ENCODE measurements at regions not wholly inside any gene's neighbourhood (a gene's known extent, or its start where the extent isn't known, plus 50 kb on each side); places are given as distances from the start of the nearest gene placed in this dataset.

DNA sequence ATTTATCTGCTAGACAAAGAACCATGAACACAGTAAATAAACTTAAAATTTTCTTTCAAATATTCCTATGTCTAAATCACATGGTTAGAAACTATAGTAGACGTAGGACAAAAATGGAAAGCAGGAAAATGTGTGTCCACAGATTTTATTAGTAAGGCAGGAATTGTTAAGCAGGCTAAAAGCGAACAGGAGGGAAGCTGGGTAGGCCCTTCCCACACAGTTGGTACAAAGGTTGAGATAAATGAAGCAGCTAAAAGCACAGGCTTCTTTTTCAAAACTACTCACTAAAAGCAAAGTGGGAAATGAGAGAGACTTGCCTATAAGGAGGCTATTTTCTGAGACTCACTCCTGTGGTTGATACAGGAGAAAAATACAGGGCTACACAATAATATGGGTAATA is 108.1 kb upstream of the PABPC4L start:
- TF ChIP-seq JUN (IDR thresholded peaks at IDR 0.05): no peak
- TF ChIP-seq POLR2A (IDR thresholded peaks at IDR 0.05; ENCODE audit: low read length): no peak
- TF ChIP-seq, protein P1, sequence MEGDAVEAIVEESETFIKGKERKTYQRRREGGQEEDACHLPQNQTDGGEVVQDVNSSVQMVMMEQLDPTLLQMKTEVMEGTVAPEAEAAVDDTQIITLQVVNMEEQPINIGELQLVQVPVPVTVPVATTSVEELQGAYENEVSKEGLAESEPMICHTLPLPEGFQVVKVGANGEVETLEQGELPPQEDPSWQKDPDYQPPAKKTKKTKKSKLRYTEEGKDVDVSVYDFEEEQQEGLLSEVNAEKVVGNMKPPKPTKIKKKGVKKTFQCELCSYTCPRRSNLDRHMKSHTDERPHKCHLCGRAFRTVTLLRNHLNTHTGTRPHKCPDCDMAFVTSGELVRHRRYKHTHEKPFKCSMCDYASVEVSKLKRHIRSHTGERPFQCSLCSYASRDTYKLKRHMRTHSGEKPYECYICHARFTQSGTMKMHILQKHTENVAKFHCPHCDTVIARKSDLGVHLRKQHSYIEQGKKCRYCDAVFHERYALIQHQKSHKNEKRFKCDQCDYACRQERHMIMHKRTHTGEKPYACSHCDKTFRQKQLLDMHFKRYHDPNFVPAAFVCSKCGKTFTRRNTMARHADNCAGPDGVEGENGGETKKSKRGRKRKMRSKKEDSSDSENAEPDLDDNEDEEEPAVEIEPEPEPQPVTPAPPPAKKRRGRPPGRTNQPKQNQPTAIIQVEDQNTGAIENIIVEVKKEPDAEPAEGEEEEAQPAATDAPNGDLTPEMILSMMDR (IDR thresholded peaks at IDR 0.05): no peak
- TF ChIP-seq RFX5 (IDR thresholded peaks at IDR 0.05): no peak
- TF ChIP-seq ESRRA (IDR thresholded peaks at IDR 0.05; ENCODE audit: borderline replicate concordance, low read length): no peak
- no peak for TF ChIP-seq RCOR1 (IDR thresholded peaks at IDR 0.05; ENCODE audit: low read depth, low read length)
- no peak for TF ChIP-seq RAD21 (conservative IDR thresholded peaks at IDR 0.05 in 1 of 2, IDR thresholded peaks at IDR 0.05 in 1 of 2)
- TF ChIP-seq EP300 (IDR thresholded peaks at IDR 0.05): no peak

All from A549 (cell line).